Spleen (tissue), 7 donors: ENCODE measurements at regions not wholly inside any gene's neighbourhood (a gene's known extent, or its start where the extent isn't known, plus 50 kb on each side); places are given as distances from the start of the nearest gene placed in this dataset.

Experiments
- POLR2AphosphoS5 ChIP-seq, 3 donors: sonication (generic); formaldehyde crosslinking; IDR thresholded peaks; one replicate each; pipeline ENCODE4 v1.5.1; 2017; ENCODE audit warnings: antibody characterized with exemption in 3 of 3
- TF ChIP-seq, protein P1 (sequence below), 11 experiments: fragments of 200-600 bp in 7 of 11; fragments of 450-650 bp in 4 of 11; sonication (generic) in 4 of 11; IDR thresholded peaks in 8 of 11; conservative IDR thresholded peaks in 3 of 11; 1 replicate in 7 of 11; 2 replicates in 4 of 11; pipeline versions ENCODE4 v1.4.0 to v1.8.0; 2016 to 2021; ENCODE audit warnings: antibody characterized with exemption in 11 of 11, inconsistent platforms in 4 of 11, mild to moderate bottlenecking in 1 of 11
- donor health status: DM: no; HTN: no; CAD: no; lungs with moderate emphysema.
- donor health status: DM: no; HTN: no; CAD: no.
- donor health status: DM: no; HTN: no; CAD: no.

DNA sequence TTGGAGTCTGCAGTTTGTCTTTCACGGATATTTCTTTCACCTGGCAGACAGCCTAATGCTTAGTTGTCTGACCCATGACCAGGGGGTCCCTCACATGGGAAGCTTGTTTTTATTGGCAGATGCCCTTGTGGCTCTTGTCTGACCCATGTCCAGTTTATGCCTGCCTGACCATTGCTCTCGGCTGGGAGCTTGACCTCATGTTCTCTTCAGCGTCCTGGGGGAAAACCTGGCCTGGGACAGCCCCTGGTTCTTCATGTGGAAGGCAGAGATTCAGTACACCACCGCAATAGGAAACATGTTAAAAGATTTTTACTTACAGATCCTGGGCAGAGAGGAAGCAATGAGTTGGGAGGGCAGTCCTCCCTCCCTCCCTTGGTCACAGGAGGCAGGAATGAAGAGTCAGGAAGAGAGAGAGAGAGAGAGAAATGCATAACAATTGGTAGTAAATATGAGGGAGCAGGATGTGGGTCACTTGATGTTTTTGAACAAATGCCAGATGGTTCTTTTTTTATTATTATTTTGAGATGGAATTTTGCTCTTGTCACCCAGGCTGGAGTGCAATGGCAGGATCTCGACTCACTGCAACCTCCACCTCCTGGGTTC lies 302.7 kb upstream of the MYOCD start:
- TF ChIP-seq, protein P1, sequence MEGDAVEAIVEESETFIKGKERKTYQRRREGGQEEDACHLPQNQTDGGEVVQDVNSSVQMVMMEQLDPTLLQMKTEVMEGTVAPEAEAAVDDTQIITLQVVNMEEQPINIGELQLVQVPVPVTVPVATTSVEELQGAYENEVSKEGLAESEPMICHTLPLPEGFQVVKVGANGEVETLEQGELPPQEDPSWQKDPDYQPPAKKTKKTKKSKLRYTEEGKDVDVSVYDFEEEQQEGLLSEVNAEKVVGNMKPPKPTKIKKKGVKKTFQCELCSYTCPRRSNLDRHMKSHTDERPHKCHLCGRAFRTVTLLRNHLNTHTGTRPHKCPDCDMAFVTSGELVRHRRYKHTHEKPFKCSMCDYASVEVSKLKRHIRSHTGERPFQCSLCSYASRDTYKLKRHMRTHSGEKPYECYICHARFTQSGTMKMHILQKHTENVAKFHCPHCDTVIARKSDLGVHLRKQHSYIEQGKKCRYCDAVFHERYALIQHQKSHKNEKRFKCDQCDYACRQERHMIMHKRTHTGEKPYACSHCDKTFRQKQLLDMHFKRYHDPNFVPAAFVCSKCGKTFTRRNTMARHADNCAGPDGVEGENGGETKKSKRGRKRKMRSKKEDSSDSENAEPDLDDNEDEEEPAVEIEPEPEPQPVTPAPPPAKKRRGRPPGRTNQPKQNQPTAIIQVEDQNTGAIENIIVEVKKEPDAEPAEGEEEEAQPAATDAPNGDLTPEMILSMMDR (IDR thresholded peaks at IDR 0.05 in 8 of 11, conservative IDR thresholded peaks at IDR 0.05 in 3 of 11) = no peak
- TF ChIP-seq POLR2AphosphoS5 (IDR thresholded peaks at IDR 0.05) = no peak
